H1 (cell line): ENCODE measurements at regions not wholly inside any gene's neighbourhood (a gene's known extent, or its start where the extent isn't known, plus 50 kb on each side); places are given as distances from the start of the nearest gene placed in this dataset.

ENCODE experiments used
- CTCF ChIA-PET: fragments of 300-600 bp; sonication (Branson Sonifier 250); formaldehyde crosslinking; loops from one replicate; lab custom pipeline; 2021; ENCODE audit not compliant: partially characterized antibody; lab: Charles Lee
- POLR2A ChIA-PET: fragments of 300-600 bp; sonication (Branson Sonifier 250); formaldehyde crosslinking; loops from one replicate; lab custom pipeline; 2021; ENCODE audit warnings: inconsistent platforms; ENCODE audit not compliant: partially characterized antibody; lab: Charles Lee
- DNase-seq, 2 experiments: peaks; one replicate each; pipeline versions ENCODE4 v3.0.0 to v3.0.0-alpha.2; 2010 to 2022; ENCODE audit warnings: low spot score in 2 of 2, low read depth in 1 of 2, mixed read lengths in 1 of 2
- FAIRE-seq: peaks from 2 replicates; lab custom pipeline; 2011; peaks lifted over from hg19 to GRCh38; lab: Jason Lieb, UNC
- H2AFZ ChIP-seq: 2 replicates; pipeline ENCODE4 v1.8.1; 2012; ENCODE audit warnings: low read length, inconsistent platforms
- H2AK5ac ChIP-seq: 2 replicates; pipeline ENCODE4 v1.6.1; 2013; ENCODE audit warnings: low read depth, low read length
- H2BK120ac ChIP-seq: replicated peaks from 2 replicates; pipeline ENCODE3; 2013; ENCODE audit warnings: low read depth, low read length, inconsistent platforms
- H2BK12ac ChIP-seq: 2 replicates; pipeline ENCODE4 v1.6.1; 2013; ENCODE audit warnings: low read depth, low read length
- H2BK15ac ChIP-seq: 2 replicates; pipeline ENCODE4 v1.6.1; 2013; ENCODE audit warnings: low read length
- H2BK20ac ChIP-seq: 2 replicates; pipeline ENCODE4 v1.6.1; 2013; ENCODE audit warnings: low read length
- H2BK5ac ChIP-seq: 2 replicates; pipeline ENCODE4 v1.6.1; 2013; ENCODE audit warnings: low read depth, low read length
- H3K14ac ChIP-seq: 2 replicates; pipeline ENCODE4 v1.6.1; 2013; ENCODE audit warnings: inconsistent platforms; ENCODE audit not compliant: insufficient read length
- H3K18ac ChIP-seq: 2 replicates; pipeline ENCODE4 v1.6.1; 2013; ENCODE audit warnings: low read length; ENCODE audit errors: extremely low read depth
- H3K23ac ChIP-seq: 2 replicates; pipeline ENCODE4 v1.6.1; 2013; ENCODE audit warnings: inconsistent platforms; ENCODE audit not compliant: insufficient read length
- H3K23me2 ChIP-seq: 2 replicates; pipeline ENCODE4 v1.6.1; 2013; ENCODE audit warnings: low read depth, low read length
- H3K27ac ChIP-seq: 2 replicates; pipeline ENCODE4 v1.6.1; 2011; ENCODE audit warnings: low read depth, low read length, inconsistent platforms
- H3K27me3 ChIP-seq, 4 experiments: replicated peaks in 1 of 4; 1 replicate in 1 of 4; 2 replicates in 3 of 4; pipeline versions ENCODE4 v1.6.1 to v1.8.1; 2011 to 2013; ENCODE audit warnings: low read length in 3 of 4, mild to moderate bottlenecking in 3 of 4, inconsistent platforms in 2 of 4, mixed read lengths in 2 of 4, moderate library complexity in 1 of 4; ENCODE audit not compliant: control insufficient read depth in 3 of 4, insufficient read depth in 3 of 4; ENCODE audit errors: extremely low read depth in 1 of 4
- H3K36me3 ChIP-seq, 4 experiments: 2 replicates each; pipeline versions ENCODE4 v1.6.1 to v1.8.1; 2011 to 2013; ENCODE audit warnings: mild to moderate bottlenecking in 4 of 4, low read length in 3 of 4, moderate library complexity in 2 of 4, control low read depth in 1 of 4, inconsistent platforms in 1 of 4; ENCODE audit not compliant: insufficient read depth in 4 of 4, control insufficient read depth in 2 of 4
- H3K4ac ChIP-seq: replicated peaks from 2 replicates; pipeline ENCODE3; 2013; ENCODE audit warnings: low read length, low read depth, mixed read lengths, inconsistent platforms; ENCODE audit not compliant: insufficient read length
- H3K4me1 ChIP-seq, 4 experiments: replicated peaks in 1 of 4; 1 replicate in 1 of 4; 2 replicates in 3 of 4; pipeline versions ENCODE4 v1.6.1 to v1.8.1; 2011 to 2013; ENCODE audit warnings: low read length in 3 of 4, inconsistent platforms in 2 of 4, mixed read lengths in 1 of 4; ENCODE audit not compliant: insufficient read depth in 4 of 4, control insufficient read depth in 3 of 4
- H3K4me2 ChIP-seq, 2 experiments: 2 replicates each; pipeline versions ENCODE4 v1.6.1 to v1.8.1; 2011 to 2013; ENCODE audit warnings: low read depth in 2 of 2, low read length in 2 of 2, control low read depth in 1 of 2, inconsistent platforms in 1 of 2, mild to moderate bottlenecking in 1 of 2; ENCODE audit not compliant: insufficient read depth in 1 of 2
- H3K4me3 ChIP-seq, 4 experiments: fragments of 200-600, 300-600 bp in 1 of 4; sonication (generic), shearing (Covaris generic), sonication (Bioruptor Twin) in 1 of 4; 2 replicates each; pipeline versions ENCODE4 v1.5.1 to v1.8.1; 2011 to 2016; ENCODE audit warnings: low read length in 4 of 4, low read depth in 3 of 4, control low read depth in 2 of 4, inconsistent platforms in 2 of 4, mild to moderate bottlenecking in 2 of 4, mixed read lengths in 1 of 4, moderate library complexity in 1 of 4; ENCODE audit not compliant: insufficient read depth in 2 of 4; ENCODE audit errors: extremely low read depth in 1 of 4
- H3K56ac ChIP-seq: replicated peaks from 2 replicates; pipeline ENCODE3; 2013; ENCODE audit warnings: low read depth, mild to moderate bottlenecking, mixed read lengths, low read length, inconsistent platforms; ENCODE audit not compliant: insufficient read length
- H3K79me1 ChIP-seq: 2 replicates; pipeline ENCODE4 v1.6.1; 2013; ENCODE audit warnings: low read depth, low read length, control low read depth
- H3K79me2 ChIP-seq, 2 experiments: 2 replicates each; pipeline versions ENCODE4 v1.6.1 to v1.8.1; 2012 to 2013; ENCODE audit warnings: low read length in 2 of 2, mild to moderate bottlenecking in 2 of 2, inconsistent platforms in 1 of 2; ENCODE audit not compliant: insufficient read depth in 2 of 2, control insufficient read depth in 1 of 2
- H3K9ac ChIP-seq, 4 experiments: replicated peaks in 1 of 4; 1 replicate in 1 of 4; 2 replicates in 3 of 4; pipeline versions ENCODE4 v1.6.1 to v1.8.1; 2011 to 2013; ENCODE audit warnings: low read depth in 3 of 4, low read length in 3 of 4, control low read depth in 2 of 4, mild to moderate bottlenecking in 2 of 4, moderate library complexity in 2 of 4, inconsistent platforms in 1 of 4; ENCODE audit errors: extremely low read depth in 1 of 4
- H3K9me3 ChIP-seq, 2 experiments: 2 replicates each; pipeline versions ENCODE4 v1.6.1 to v1.8.1; 2012 to 2013; ENCODE audit warnings: mild to moderate bottlenecking in 2 of 2, moderate library complexity in 2 of 2, control low read depth in 1 of 2, inconsistent platforms in 1 of 2, low read depth in 1 of 2, low read length in 1 of 2, mixed read lengths in 1 of 2; ENCODE audit not compliant: insufficient read depth in 2 of 2
- H4K20me1 ChIP-seq, 2 experiments: replicated peaks in 1 of 2; 2 replicates each; pipeline versions ENCODE3 to v1.8.1; 2011 to 2013; ENCODE audit warnings: inconsistent platforms in 2 of 2, low read length in 2 of 2, mild to moderate bottlenecking in 1 of 2; ENCODE audit not compliant: insufficient read depth in 2 of 2, control insufficient read depth in 1 of 2
- H4K5ac ChIP-seq: 2 replicates; pipeline ENCODE4 v1.6.1; 2013; ENCODE audit warnings: low read length, low read depth, mixed read lengths, inconsistent platforms; ENCODE audit not compliant: insufficient read length
- H4K8ac ChIP-seq: 2 replicates; pipeline ENCODE4 v1.8.0; 2013; ENCODE audit warnings: mild to moderate bottlenecking, moderate library complexity, low read length, inconsistent platforms; ENCODE audit not compliant: insufficient read depth; ENCODE audit errors: extremely low read depth
- H4K91ac ChIP-seq: replicated peaks from 2 replicates; pipeline ENCODE3; 2013; ENCODE audit warnings: low read length, mixed read lengths, inconsistent platforms; ENCODE audit not compliant: insufficient read length
- ATF2 ChIP-seq: IDR thresholded peaks from 2 replicates; pipeline ENCODE4 v1.6.1; 2012; ENCODE audit warnings: low read length, inconsistent platforms
- ATF3 ChIP-seq: IDR thresholded peaks from 2 replicates; pipeline ENCODE4 v1.6.1; 2011; ENCODE audit warnings: low read depth, mild to moderate bottlenecking, low read length; ENCODE audit not compliant: insufficient read depth
- CHD1 ChIP-seq: IDR thresholded peaks from 2 replicates; pipeline ENCODE4 v1.6.1; 2012; ENCODE audit warnings: low read depth, low read length, improper control_type of control experiment
- EP300 ChIP-seq, 2 experiments: IDR thresholded peaks; 1 replicate in 1 of 2; 2 replicates in 1 of 2; pipeline ENCODE4 v1.6.1; 2011 to 2012; ENCODE audit warnings: low read depth in 2 of 2, low read length in 2 of 2, mild to moderate bottlenecking in 2 of 2, borderline replicate concordance in 1 of 2, inconsistent platforms in 1 of 2, moderate library complexity in 1 of 2
- JUN ChIP-seq: IDR thresholded peaks from 2 replicates; pipeline ENCODE4 v1.6.1; 2011; ENCODE audit warnings: low read depth, mild to moderate bottlenecking, improper control_type of control experiment, low read length
- KDM5A ChIP-seq: fragments of 200-600 bp; IDR thresholded peaks from 2 replicates; pipeline ENCODE4 v1.7.1; 2012; ENCODE audit warnings: mild to moderate bottlenecking, low read length, inconsistent platforms, mixed read lengths
- POLR2AphosphoS5 ChIP-seq: IDR thresholded peaks from 2 replicates; pipeline ENCODE4 v1.6.1; 2011; ENCODE audit warnings: low read depth, low read length
- RFX5 ChIP-seq: IDR thresholded peaks from 2 replicates; pipeline ENCODE4 v1.6.1; 2011; ENCODE audit warnings: low read depth, low read length, improper control_type of control experiment, borderline replicate concordance
- SAP30 ChIP-seq: fragments of 300-600 bp; sonication (generic); IDR thresholded peaks from 2 replicates; pipeline ENCODE4 v1.7.1; 2012; ENCODE audit warnings: low read length, moderate library complexity, mild to moderate bottlenecking, inconsistent platforms; ENCODE audit not compliant: insufficient read depth, insufficient replicate concordance
- SP1 ChIP-seq: IDR thresholded peaks from 2 replicates; pipeline ENCODE4 v1.6.1; 2011; ENCODE audit warnings: low read depth, low read length
- TAF7 ChIP-seq: optimal IDR thresholded peaks from 2 replicates; pipeline ENCODE3; 2011; ENCODE audit warnings: low read depth, mild to moderate bottlenecking, inconsistent platforms, low read length, moderate library complexity, borderline replicate concordance
- WGBS, 2 experiments: shearing (Covaris generic) in 1 of 2; methylation state at CpG; one replicate each; pipeline versions ENCODE4 v1.1.6 to v1.1.7; 2013 to 2015; ENCODE audit warnings: low lambda C conversion rate in 2 of 2, mixed read lengths in 2 of 2, inconsistent platforms in 1 of 2, low coverage in 1 of 2, missing lambda C conversion rate in 1 of 2; ENCODE audit not compliant: insufficient replicate concordance in 2 of 2, insufficient coverage in 1 of 2, insufficient read length in 1 of 2; ENCODE audit errors: extremely low coverage in 1 of 2, missing lambda C conversion rate in 1 of 2; 5-methylcytosine and 5-hydroxymethylcytosine counted together

- no peak overlapping the region for H3K9ac ChIP-seq
- no peak overlapping the region for H3K56ac ChIP-seq
- no peak overlapping the region for H4K91ac ChIP-seq
- peaks cover 11 to 13% of the 10 kb centered on the region in 2 experiments; a peak in 1 of 4 replicates for H3K9me3 ChIP-seq
- no peaks in the 10 kb centered on the region for H4K20me1 ChIP-seq
- H4K8ac ChIP-seq: no peak overlapping the region
- H2BK20ac ChIP-seq: no peak overlapping the region
- no peak overlapping the region for H2BK120ac ChIP-seq
- POLR2A ChIA-PET: no interaction called here
- H2AK5ac ChIP-seq: no peak overlapping the region
- no peaks in the 10 kb centered on the region for H3K79me1 ChIP-seq
- no peak overlapping the region for H3K18ac ChIP-seq
- no peak overlapping the region for H3K27ac ChIP-seq
- WGBS, 2 experiments: 61% methylated on average over 4 of the region's 5 CpGs; no CpG with 5 or more reads in 1 of the 2 experiments
- no peak for DNase-seq
- no peak overlapping the region for H4K5ac ChIP-seq
- CTCF ChIA-PET: no interaction called here
- no peak overlapping the region for H2AFZ ChIP-seq
- H3K4me3 ChIP-seq: no peak overlapping the region
- no peak overlapping the region for H3K23ac ChIP-seq
- no peaks in the 10 kb centered on the region for H3K79me2 ChIP-seq
- H3K14ac ChIP-seq: no peak overlapping the region
- H3K4me1 ChIP-seq: no peaks in the 10 kb centered on the region
- H3K36me3 ChIP-seq: no peaks in the 10 kb centered on the region
- no peak overlapping the region for H3K4me2 ChIP-seq
- no peak overlapping the region for H3K4ac ChIP-seq
- H3K23me2 ChIP-seq: no peaks in the 10 kb centered on the region
- H2BK15ac ChIP-seq: no peak overlapping the region
- no peak overlapping the region for H2BK5ac ChIP-seq
- H2BK12ac ChIP-seq: no peak overlapping the region
- no peaks in the 10 kb centered on the region; a peak in 1 of 7 replicates for H3K27me3 ChIP-seq
- FAIRE-seq: no peak
- TF ChIP-seq POLR2AphosphoS5 (no peak), KDM5A (no peak), CHD1 (no peak), SAP30 (no peak), SP1 (no peak), EP300 (IDR thresholded peaks at IDR 0.05; ENCODE audit: borderline replicate concordance in 1 of 2, low read depth in 2 of 2, low read length in 2 of 2) (no peak), RFX5 (no peak), ATF3 (no peak), ATF2 (no peak), TAF7 (no peak), JUN (no peak)
These were observed 181.5 kb downstream of the PRDM2 start for GRCh38 chr1:13881385-13882088.
